GM12872 (cell line): ENCODE measurements at regions not wholly inside any gene's neighbourhood (a gene's known extent, or its start where the extent isn't known, plus 50 kb on each side); places are given as distances from the start of the nearest gene placed in this dataset.

Experiments used
- CTCF ChIP-seq: IDR thresholded peaks from 3 replicates; pipeline ENCODE4 v1.5.1; 2011; ENCODE audit warnings: low read depth, mild to moderate bottlenecking, low read length, moderate library complexity; ENCODE audit not compliant: insufficient read depth

- no peak for TF ChIP-seq CTCF
Observed at GRCh38 chr4:117135634-117136354, 50.4 kb upstream of the TRAM1L1 start.

- no peak for TF ChIP-seq CTCF
Observed at GRCh38 chr4:117137145-117137544, 51.8 kb upstream of the TRAM1L1 start.

GRCh38 chr4:117154251-117154650, 68.9 kb upstream of the TRAM1L1 start:
- TF ChIP-seq CTCF = no peak

- TF ChIP-seq CTCF = no peak
Observed at GRCh38 chr4:117156806-117157205, 71.4 kb upstream of the TRAM1L1 start.

GRCh38 chr4:117157360-117157759, 72.0 kb upstream of the TRAM1L1 start:
- no peak for TF ChIP-seq CTCF

GRCh38 chr4:117162976-117163375, 77.6 kb upstream of the TRAM1L1 start:
- no peak for TF ChIP-seq CTCF

- no peak for TF ChIP-seq CTCF
Observed at GRCh38 chr4:117164338-117164737, 79.0 kb upstream of the TRAM1L1 start.
